Thyroid gland (tissue), 4 donors: ENCODE measurements at regions not wholly inside any gene's neighbourhood (a gene's known extent, or its start where the extent isn't known, plus 50 kb on each side); places are given as distances from the start of the nearest gene placed in this dataset.

Experiments used
- POLR2A ChIP-seq, 2 donors: fragments of 450-650 bp; IDR thresholded peaks; one replicate each; pipeline ENCODE4 v1.6.1; 2017; ENCODE audit warnings: antibody characterized with exemption in 2 of 2, mild to moderate bottlenecking in 2 of 2, moderate library complexity in 1 of 2
- TF ChIP-seq, protein P1 (sequence below), 6 experiments: fragments of 200-600 bp in 3 of 6; fragments of 450-650 bp in 3 of 6; sonication (generic) in 3 of 6; IDR thresholded peaks; one replicate each; pipeline ENCODE4 v1.5.1; 2016 to 2019; ENCODE audit warnings: antibody characterized with exemption in 6 of 6, mild to moderate bottlenecking in 2 of 6, inconsistent platforms in 1 of 6, moderate library complexity in 1 of 6

DNA sequence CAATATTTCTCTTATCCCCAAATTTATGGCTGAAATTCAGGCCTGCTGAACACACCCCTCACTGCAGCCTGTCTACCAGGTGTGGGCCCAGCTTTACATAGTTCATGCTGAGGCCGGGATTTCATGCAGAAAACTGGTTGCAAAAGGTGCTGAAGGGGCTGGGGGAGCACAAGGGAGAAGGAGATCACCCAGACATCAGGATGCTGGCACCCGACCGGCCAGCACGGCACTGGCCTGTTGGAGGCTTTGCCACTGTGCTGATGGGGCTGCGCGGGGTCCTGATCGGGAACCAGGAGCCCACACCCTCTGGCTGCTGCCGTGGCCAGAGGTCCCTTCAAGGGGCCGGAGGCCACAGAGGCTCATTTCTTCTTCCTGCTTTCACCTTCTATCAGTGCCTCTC is 177.9 kb upstream of the C2CD4B start:
- TF ChIP-seq, protein P1, sequence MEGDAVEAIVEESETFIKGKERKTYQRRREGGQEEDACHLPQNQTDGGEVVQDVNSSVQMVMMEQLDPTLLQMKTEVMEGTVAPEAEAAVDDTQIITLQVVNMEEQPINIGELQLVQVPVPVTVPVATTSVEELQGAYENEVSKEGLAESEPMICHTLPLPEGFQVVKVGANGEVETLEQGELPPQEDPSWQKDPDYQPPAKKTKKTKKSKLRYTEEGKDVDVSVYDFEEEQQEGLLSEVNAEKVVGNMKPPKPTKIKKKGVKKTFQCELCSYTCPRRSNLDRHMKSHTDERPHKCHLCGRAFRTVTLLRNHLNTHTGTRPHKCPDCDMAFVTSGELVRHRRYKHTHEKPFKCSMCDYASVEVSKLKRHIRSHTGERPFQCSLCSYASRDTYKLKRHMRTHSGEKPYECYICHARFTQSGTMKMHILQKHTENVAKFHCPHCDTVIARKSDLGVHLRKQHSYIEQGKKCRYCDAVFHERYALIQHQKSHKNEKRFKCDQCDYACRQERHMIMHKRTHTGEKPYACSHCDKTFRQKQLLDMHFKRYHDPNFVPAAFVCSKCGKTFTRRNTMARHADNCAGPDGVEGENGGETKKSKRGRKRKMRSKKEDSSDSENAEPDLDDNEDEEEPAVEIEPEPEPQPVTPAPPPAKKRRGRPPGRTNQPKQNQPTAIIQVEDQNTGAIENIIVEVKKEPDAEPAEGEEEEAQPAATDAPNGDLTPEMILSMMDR (IDR thresholded peaks at IDR 0.05) = no peak
- TF ChIP-seq POLR2A (IDR thresholded peaks at IDR 0.05) = no peak
